Caco-2 (cell line): ENCODE measurements at regions not wholly inside any gene's neighbourhood (a gene's known extent, or its start where the extent isn't known, plus 50 kb on each side); places are given as distances from the start of the nearest gene placed in this dataset.

ENCODE experiments used
- BruUV-seq: library from RNA; stranded (reverse); fragments of 400-500 nt; replicated peaks from 2 replicates; lab custom pipeline; 2021; lab: Mats Ljungman, UMichigan
- CTCF ChIA-PET: fragments of 300-600 bp; sonication (Branson Sonifier 250); formaldehyde crosslinking; loops from one replicate; lab custom pipeline; 2022; ENCODE audit warnings: antibody characterized with exemption; lab: Charles Lee
- POLR2A ChIA-PET: fragments of 300-600 bp; sonication (Branson Sonifier 250); formaldehyde crosslinking; loops from one replicate; lab custom pipeline; 2022; ENCODE audit warnings: antibody characterized with exemption; lab: Charles Lee
- DNase-seq, 2 experiments: peaks; one replicate each; pipeline versions ENCODE4 v3.0.0 to v3.0.0-alpha.2; 2020 to 2022
- H3K27me3 ChIP-seq: replicated peaks from 2 replicates; pipeline ENCODE4 v1.6.0; 2011; ENCODE audit warnings: low read length; ENCODE audit not compliant: control insufficient read depth, insufficient read depth
- H3K36me3 ChIP-seq: 2 replicates; pipeline ENCODE4 v1.5.1; 2011; ENCODE audit warnings: low read length; ENCODE audit not compliant: control insufficient read depth, insufficient read depth
- H3K4me1 ChIP-seq: fragments of 250-450 bp; sonication (Bioruptor Pico); 2 replicates; pipeline ENCODE4 v1.5.1; 2020; ENCODE audit warnings: mild to moderate bottlenecking
- H3K4me3 ChIP-seq: 2 replicates; pipeline ENCODE4 v1.5.1; 2011; ENCODE audit warnings: low read depth, mild to moderate bottlenecking, control low read depth, low read length
- H3K9me3 ChIP-seq: fragments of 250-450 bp; sonication (Bioruptor Pico); 2 replicates; pipeline ENCODE4 v1.5.1; 2020; ENCODE audit warnings: mild to moderate bottlenecking, moderate library complexity
- H3K27ac Mint-ChIP-seq: one replicate; pipeline ENCODE4 v1.8.0; 2022; ENCODE audit warnings: mixed read lengths; ENCODE audit not compliant: unreplicated experiment
- H3K27me3 Mint-ChIP-seq: one replicate; pipeline ENCODE4 v1.8.0; 2022; ENCODE audit warnings: mixed read lengths; ENCODE audit not compliant: insufficient read depth, unreplicated experiment
- H3K36me3 Mint-ChIP-seq: one replicate; pipeline ENCODE4 v1.8.0; 2022; ENCODE audit warnings: mild to moderate bottlenecking, mixed read lengths; ENCODE audit not compliant: insufficient read depth, unreplicated experiment
- H3K4me1 Mint-ChIP-seq: one replicate; pipeline ENCODE4 v1.8.0; 2022; ENCODE audit warnings: low read depth, mixed read lengths; ENCODE audit not compliant: unreplicated experiment
- H3K4me3 Mint-ChIP-seq: one replicate; pipeline ENCODE4 v1.8.0; 2022; ENCODE audit warnings: mild to moderate bottlenecking, moderate library complexity, mixed read lengths; ENCODE audit not compliant: unreplicated experiment
- H3K9me3 Mint-ChIP-seq: one replicate; pipeline ENCODE4 v1.8.0; 2022; ENCODE audit warnings: mixed read lengths; ENCODE audit not compliant: unreplicated experiment
- CTCF ChIP-seq, 2 experiments: fragments of 200-600 bp in 1 of 2; IDR thresholded peaks; 1 replicate in 1 of 2; 2 replicates in 1 of 2; pipeline versions ENCODE4 v1.5.1 to v1.8.0; 2011 to 2022; ENCODE audit warnings: antibody characterized with exemption in 1 of 2, control low read depth in 1 of 2, inconsistent platforms in 1 of 2, low read depth in 1 of 2, low read length in 1 of 2, mild to moderate bottlenecking in 1 of 2, moderate library complexity in 1 of 2; ENCODE audit not compliant: insufficient read depth in 1 of 2, severe bottlenecking in 1 of 2, unreplicated experiment in 1 of 2
- intact Hi-C: fragments of 100-400 bp; cut with micrococcal nuclease; formaldehyde crosslinking; loops from one replicate; pipeline ENCODE4 v1.10.0; 2022; ENCODE audit not compliant: unreplicated experiment

- H3K4me3 Mint-ChIP-seq, result no peak overlapping the region
- peak overlapping the region; percentile 26 for H3K27ac Mint-ChIP-seq
- Histone ChIP-seq H3K9me3 (no peaks in the 10 kb centered on the region), H3K27me3 (no peaks in the 10 kb centered on the region), H3K4me1 (peaks cover 37% of the 10 kb centered on the region), H3K36me3 (no peaks in the 10 kb centered on the region), H3K4me3 (no peak overlapping the region)
- ChIA-PET POLR2A (no interaction called here), CTCF (interaction anchor here (0.7 kb wide), 1 partner anchor 7 kb away, joined by 4 read pairs; no protein-coding TSS in a partner anchor)
- H3K36me3 Mint-ChIP-seq, result no peaks in the 10 kb centered on the region
- H3K4me1 Mint-ChIP-seq, result peaks cover 49% of the 10 kb centered on the region
- DNase-seq, result no peak
- no peak for TF ChIP-seq CTCF (IDR thresholded peaks at IDR 0.05; ENCODE audit: insufficient read depth in 1 of 2, low read depth in 1 of 2, low read length in 1 of 2, severe bottlenecking in 1 of 2, unreplicated experiment in 1 of 2)
- H3K9me3 Mint-ChIP-seq, result peaks cover 1% of the 10 kb centered on the region
- H3K27me3 Mint-ChIP-seq, result no peaks in the 10 kb centered on the region
- intact Hi-C loops, result no loop called here
- BruUV-seq, result no TSS peak
These were observed 111.4 kb downstream of the PLEKHG1 start for GRCh38 chr6:150711061-150711460.

- intact Hi-C loops, result no loop called here
- H3K27ac Mint-ChIP-seq, result peak overlapping the region; percentile 26
- H3K4me3 Mint-ChIP-seq, result no peak overlapping the region
These were observed 112.2 kb downstream of the PLEKHG1 start for GRCh38 chr6:150711584-150712504.

More at GRCh38 chr6:150711584-150712504, 112.2 kb downstream of the PLEKHG1 start:
- no peak for TF ChIP-seq CTCF (IDR thresholded peaks at IDR 0.05; ENCODE audit: insufficient read depth in 1 of 2, low read depth in 1 of 2, low read length in 1 of 2, severe bottlenecking in 1 of 2, unreplicated experiment in 1 of 2)
- ChIA-PET CTCF (interaction anchor here (0.7 kb wide), 1 partner anchor 8 kb away, joined by 4 read pairs; no protein-coding TSS in a partner anchor), POLR2A (no interaction called here)
- no peak overlapping the region for H3K4me3 ChIP-seq
- BruUV-seq, result no TSS peak
- Mint-ChIP-seq H3K4me1 (peaks cover 55% of the 10 kb centered on the region), H3K27me3 (no peaks in the 10 kb centered on the region), H3K36me3 (no peaks in the 10 kb centered on the region), H3K9me3 (peaks cover 9% of the 10 kb centered on the region)
- peaks cover 37% of the 10 kb centered on the region for H3K4me1 ChIP-seq
- H3K9me3 ChIP-seq, result no peaks in the 10 kb centered on the region
- no peaks in the 10 kb centered on the region for H3K36me3 ChIP-seq
- no peaks in the 10 kb centered on the region for H3K27me3 ChIP-seq
- DNase-seq, result no peak
